H1 (cell line): ENCODE measurements at regions not wholly inside any gene's neighbourhood (a gene's known extent, or its start where the extent isn't known, plus 50 kb on each side); places are given as distances from the start of the nearest gene placed in this dataset.

Experiments used
- CTCF ChIA-PET: fragments of 300-600 bp; sonication (Branson Sonifier 250); formaldehyde crosslinking; loops from one replicate; lab custom pipeline; 2021; ENCODE audit not compliant: partially characterized antibody; lab: Charles Lee
- POLR2A ChIA-PET: fragments of 300-600 bp; sonication (Branson Sonifier 250); formaldehyde crosslinking; loops from one replicate; lab custom pipeline; 2021; ENCODE audit warnings: inconsistent platforms; ENCODE audit not compliant: partially characterized antibody; lab: Charles Lee
- DNase-seq, 2 experiments: peaks; one replicate each; pipeline versions ENCODE4 v3.0.0 to v3.0.0-alpha.2; 2010 to 2022; ENCODE audit warnings: low spot score in 2 of 2, low read depth in 1 of 2, mixed read lengths in 1 of 2
- FAIRE-seq: peaks from 2 replicates; lab custom pipeline; 2011; peaks lifted over from hg19 to GRCh38; lab: Jason Lieb, UNC
- H2AFZ ChIP-seq: 2 replicates; pipeline ENCODE4 v1.8.1; 2012; ENCODE audit warnings: low read length, inconsistent platforms
- H2AK5ac ChIP-seq: 2 replicates; pipeline ENCODE4 v1.6.1; 2013; ENCODE audit warnings: low read depth, low read length
- H2BK120ac ChIP-seq: replicated peaks from 2 replicates; pipeline ENCODE3; 2013; ENCODE audit warnings: low read depth, low read length, inconsistent platforms
- H2BK12ac ChIP-seq: 2 replicates; pipeline ENCODE4 v1.6.1; 2013; ENCODE audit warnings: low read depth, low read length
- H2BK15ac ChIP-seq: 2 replicates; pipeline ENCODE4 v1.6.1; 2013; ENCODE audit warnings: low read length
- H2BK20ac ChIP-seq: 2 replicates; pipeline ENCODE4 v1.6.1; 2013; ENCODE audit warnings: low read length
- H2BK5ac ChIP-seq: 2 replicates; pipeline ENCODE4 v1.6.1; 2013; ENCODE audit warnings: low read depth, low read length
- H3K14ac ChIP-seq: 2 replicates; pipeline ENCODE4 v1.6.1; 2013; ENCODE audit warnings: inconsistent platforms; ENCODE audit not compliant: insufficient read length
- H3K18ac ChIP-seq: 2 replicates; pipeline ENCODE4 v1.6.1; 2013; ENCODE audit warnings: low read length; ENCODE audit errors: extremely low read depth
- H3K23ac ChIP-seq: 2 replicates; pipeline ENCODE4 v1.6.1; 2013; ENCODE audit warnings: inconsistent platforms; ENCODE audit not compliant: insufficient read length
- H3K23me2 ChIP-seq: 2 replicates; pipeline ENCODE4 v1.6.1; 2013; ENCODE audit warnings: low read depth, low read length
- H3K27ac ChIP-seq: 2 replicates; pipeline ENCODE4 v1.6.1; 2011; ENCODE audit warnings: low read depth, low read length, inconsistent platforms
- H3K27me3 ChIP-seq, 4 experiments: replicated peaks in 1 of 4; 1 replicate in 1 of 4; 2 replicates in 3 of 4; pipeline versions ENCODE4 v1.6.1 to v1.8.1; 2011 to 2013; ENCODE audit warnings: low read length in 3 of 4, mild to moderate bottlenecking in 3 of 4, inconsistent platforms in 2 of 4, mixed read lengths in 2 of 4, moderate library complexity in 1 of 4; ENCODE audit not compliant: control insufficient read depth in 3 of 4, insufficient read depth in 3 of 4; ENCODE audit errors: extremely low read depth in 1 of 4
- H3K36me3 ChIP-seq, 4 experiments: 2 replicates each; pipeline versions ENCODE4 v1.6.1 to v1.8.1; 2011 to 2013; ENCODE audit warnings: mild to moderate bottlenecking in 4 of 4, low read length in 3 of 4, moderate library complexity in 2 of 4, control low read depth in 1 of 4, inconsistent platforms in 1 of 4; ENCODE audit not compliant: insufficient read depth in 4 of 4, control insufficient read depth in 2 of 4
- H3K4ac ChIP-seq: replicated peaks from 2 replicates; pipeline ENCODE3; 2013; ENCODE audit warnings: low read length, low read depth, mixed read lengths, inconsistent platforms; ENCODE audit not compliant: insufficient read length
- H3K4me1 ChIP-seq, 4 experiments: replicated peaks in 1 of 4; 1 replicate in 1 of 4; 2 replicates in 3 of 4; pipeline versions ENCODE4 v1.6.1 to v1.8.1; 2011 to 2013; ENCODE audit warnings: low read length in 3 of 4, inconsistent platforms in 2 of 4, mixed read lengths in 1 of 4; ENCODE audit not compliant: insufficient read depth in 4 of 4, control insufficient read depth in 3 of 4
- H3K4me2 ChIP-seq, 2 experiments: 2 replicates each; pipeline versions ENCODE4 v1.6.1 to v1.8.1; 2011 to 2013; ENCODE audit warnings: low read depth in 2 of 2, low read length in 2 of 2, control low read depth in 1 of 2, inconsistent platforms in 1 of 2, mild to moderate bottlenecking in 1 of 2; ENCODE audit not compliant: insufficient read depth in 1 of 2
- H3K4me3 ChIP-seq, 4 experiments: fragments of 200-600, 300-600 bp in 1 of 4; sonication (generic), shearing (Covaris generic), sonication (Bioruptor Twin) in 1 of 4; 2 replicates each; pipeline versions ENCODE4 v1.5.1 to v1.8.1; 2011 to 2016; ENCODE audit warnings: low read length in 4 of 4, low read depth in 3 of 4, control low read depth in 2 of 4, inconsistent platforms in 2 of 4, mild to moderate bottlenecking in 2 of 4, mixed read lengths in 1 of 4, moderate library complexity in 1 of 4; ENCODE audit not compliant: insufficient read depth in 2 of 4; ENCODE audit errors: extremely low read depth in 1 of 4
- H3K56ac ChIP-seq: replicated peaks from 2 replicates; pipeline ENCODE3; 2013; ENCODE audit warnings: low read depth, mild to moderate bottlenecking, mixed read lengths, low read length, inconsistent platforms; ENCODE audit not compliant: insufficient read length
- H3K79me1 ChIP-seq: 2 replicates; pipeline ENCODE4 v1.6.1; 2013; ENCODE audit warnings: low read depth, low read length, control low read depth
- H3K79me2 ChIP-seq, 2 experiments: 2 replicates each; pipeline versions ENCODE4 v1.6.1 to v1.8.1; 2012 to 2013; ENCODE audit warnings: low read length in 2 of 2, mild to moderate bottlenecking in 2 of 2, inconsistent platforms in 1 of 2; ENCODE audit not compliant: insufficient read depth in 2 of 2, control insufficient read depth in 1 of 2
- H3K9ac ChIP-seq, 4 experiments: replicated peaks in 1 of 4; 1 replicate in 1 of 4; 2 replicates in 3 of 4; pipeline versions ENCODE4 v1.6.1 to v1.8.1; 2011 to 2013; ENCODE audit warnings: low read depth in 3 of 4, low read length in 3 of 4, control low read depth in 2 of 4, mild to moderate bottlenecking in 2 of 4, moderate library complexity in 2 of 4, inconsistent platforms in 1 of 4; ENCODE audit errors: extremely low read depth in 1 of 4
- H3K9me3 ChIP-seq, 2 experiments: 2 replicates each; pipeline versions ENCODE4 v1.6.1 to v1.8.1; 2012 to 2013; ENCODE audit warnings: mild to moderate bottlenecking in 2 of 2, moderate library complexity in 2 of 2, control low read depth in 1 of 2, inconsistent platforms in 1 of 2, low read depth in 1 of 2, low read length in 1 of 2, mixed read lengths in 1 of 2; ENCODE audit not compliant: insufficient read depth in 2 of 2
- H4K20me1 ChIP-seq, 2 experiments: replicated peaks in 1 of 2; 2 replicates each; pipeline versions ENCODE3 to v1.8.1; 2011 to 2013; ENCODE audit warnings: inconsistent platforms in 2 of 2, low read length in 2 of 2, mild to moderate bottlenecking in 1 of 2; ENCODE audit not compliant: insufficient read depth in 2 of 2, control insufficient read depth in 1 of 2
- H4K5ac ChIP-seq: 2 replicates; pipeline ENCODE4 v1.6.1; 2013; ENCODE audit warnings: low read length, low read depth, mixed read lengths, inconsistent platforms; ENCODE audit not compliant: insufficient read length
- H4K8ac ChIP-seq: 2 replicates; pipeline ENCODE4 v1.8.0; 2013; ENCODE audit warnings: mild to moderate bottlenecking, moderate library complexity, low read length, inconsistent platforms; ENCODE audit not compliant: insufficient read depth; ENCODE audit errors: extremely low read depth
- H4K91ac ChIP-seq: replicated peaks from 2 replicates; pipeline ENCODE3; 2013; ENCODE audit warnings: low read length, mixed read lengths, inconsistent platforms; ENCODE audit not compliant: insufficient read length
- BCL11A ChIP-seq, 2 experiments: IDR thresholded peaks; one replicate each; pipeline ENCODE4 v1.6.1; 2011; ENCODE audit warnings: low read depth in 2 of 2, low read length in 2 of 2, mild to moderate bottlenecking in 2 of 2
- CBX8 ChIP-seq: fragments of 300-800, 300-1000 bp; sonication (generic); IDR thresholded peaks from 2 replicates; pipeline ENCODE4 v1.7.1; 2016; ENCODE audit warnings: low read depth, low read length, borderline replicate concordance
- CREB1 ChIP-seq: IDR thresholded peaks from 2 replicates; pipeline ENCODE4 v1.6.1; 2012; ENCODE audit warnings: inconsistent platforms
- CTBP2 ChIP-seq: IDR thresholded peaks from 2 replicates; pipeline ENCODE4 v1.7.0; 2011; ENCODE audit warnings: borderline replicate concordance, mild to moderate bottlenecking, moderate library complexity, mixed read lengths, low read length; ENCODE audit not compliant: insufficient read depth, insufficient read length
- KDM4A ChIP-seq: IDR thresholded peaks from one replicate; pipeline ENCODE4 v1.7.1; 2012; ENCODE audit warnings: low read depth, mild to moderate bottlenecking, moderate library complexity, low read length, inconsistent platforms; ENCODE audit not compliant: severe bottlenecking
- MAFK ChIP-seq: IDR thresholded peaks from 2 replicates; pipeline ENCODE4 v1.6.1; 2012; ENCODE audit warnings: low read depth, mild to moderate bottlenecking, improper control_type of control experiment, low read length
- NRF1 ChIP-seq: IDR thresholded peaks from 2 replicates; pipeline ENCODE4 v1.6.1; 2011; ENCODE audit warnings: mild to moderate bottlenecking, low read depth, low read length, improper control_type of control experiment
- POLR2A ChIP-seq, 2 experiments: IDR thresholded peaks; 1 replicate in 1 of 2; 2 replicates in 1 of 2; pipeline ENCODE4 v1.6.1; 2011; ENCODE audit warnings: low read depth in 2 of 2, low read length in 2 of 2, mild to moderate bottlenecking in 2 of 2; ENCODE audit errors: control extremely low read depth in 1 of 2
- RXRA ChIP-seq: IDR thresholded peaks from 2 replicates; pipeline ENCODE4 v1.6.1; 2011; ENCODE audit warnings: low read depth, mild to moderate bottlenecking, low read length, moderate library complexity; ENCODE audit not compliant: insufficient read depth
- SUZ12 ChIP-seq: fragments of 200-600 bp; sonication (generic); IDR thresholded peaks from 2 replicates; pipeline ENCODE4 v1.6.1; 2012; ENCODE audit warnings: mild to moderate bottlenecking, inconsistent platforms, low read length, moderate library complexity, mixed read lengths
- TAF7 ChIP-seq: optimal IDR thresholded peaks from 2 replicates; pipeline ENCODE3; 2011; ENCODE audit warnings: low read depth, mild to moderate bottlenecking, inconsistent platforms, low read length, moderate library complexity, borderline replicate concordance
- WGBS, 2 experiments: shearing (Covaris generic) in 1 of 2; methylation state at CpG; one replicate each; pipeline versions ENCODE4 v1.1.6 to v1.1.7; 2013 to 2015; ENCODE audit warnings: low lambda C conversion rate in 2 of 2, mixed read lengths in 2 of 2, inconsistent platforms in 1 of 2, low coverage in 1 of 2, missing lambda C conversion rate in 1 of 2; ENCODE audit not compliant: insufficient replicate concordance in 2 of 2, insufficient coverage in 1 of 2, insufficient read length in 1 of 2; ENCODE audit errors: extremely low coverage in 1 of 2, missing lambda C conversion rate in 1 of 2; 5-methylcytosine and 5-hydroxymethylcytosine counted together
- TF ChIP-seq, protein P1 (sequence below): IDR thresholded peaks from 2 replicates; pipeline ENCODE4 v1.6.1; 2011; ENCODE audit warnings: low read depth, mild to moderate bottlenecking, low read length; ENCODE audit not compliant: insufficient read depth

DNA sequence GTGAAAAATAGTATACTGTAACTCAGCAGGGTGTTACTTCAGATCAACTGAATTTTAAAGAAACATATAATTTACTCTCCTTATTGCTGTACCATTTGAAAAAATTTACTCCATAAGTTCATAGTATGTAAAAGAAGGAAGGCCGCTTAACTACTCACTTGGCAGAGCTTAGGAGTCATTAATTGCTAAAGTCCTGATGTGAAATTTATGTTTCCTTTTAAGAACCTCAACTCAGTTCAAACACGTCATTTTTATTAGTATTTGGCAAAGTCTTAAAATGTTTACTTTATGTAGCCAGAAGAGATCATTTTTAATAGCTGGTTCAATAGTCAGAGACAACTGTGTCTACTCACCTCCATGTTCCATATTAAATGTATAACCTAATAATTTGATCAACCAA, 268.6 kb downstream of the CDH10 start:
- Histone ChIP-seq H3K36me3 (no peaks in the 10 kb centered on the region), H3K4me1 (peaks cover 0 to 3% (median 1%) of the 10 kb centered on the region in 4 experiments; a peak in 2 of 7 replicates), H2BK5ac (no peak overlapping the region), H2BK12ac (no peak overlapping the region), H3K27ac (no peak overlapping the region), H2AFZ (no peak overlapping the region), H4K91ac (no peak overlapping the region), H2BK120ac (no peak overlapping the region), H3K9ac (no peak overlapping the region), H3K79me2 (no peaks in the 10 kb centered on the region), H3K4ac (no peak overlapping the region), H3K79me1 (no peaks in the 10 kb centered on the region), H3K23me2 (no peaks in the 10 kb centered on the region), H2AK5ac (no peak overlapping the region), H3K4me2 (no peak overlapping the region), H2BK15ac (no peak overlapping the region), H4K5ac (no peak overlapping the region), H4K8ac (no peak overlapping the region), H3K27me3 (no peaks in the 10 kb centered on the region), H3K14ac (no peak overlapping the region), H3K18ac (no peak overlapping the region), H3K23ac (no peak overlapping the region), H3K4me3 (no peak overlapping the region), H3K9me3 (no peaks in the 10 kb centered on the region), H4K20me1 (no peaks in the 10 kb centered on the region), H2BK20ac (no peak overlapping the region), H3K56ac (no peak overlapping the region)
- 94% methylated on average over 2 of the region's 2 CpGs; no CpG with 5 or more reads in 1 of the 2 experiments for WGBS, 2 experiments
- no peak for FAIRE-seq
- no peak for DNase-seq
- CTCF ChIA-PET: interaction anchor here (2.0 kb wide), 1 partner anchor 9 kb away, joined by 7 read pairs; no protein-coding TSS in a partner anchor
- TF ChIP-seq KDM4A (no peak), CTBP2 (no peak), CBX8 (no peak), POLR2A (IDR thresholded peaks at IDR 0.05; ENCODE audit: control extremely low read depth in 1 of 2, low read depth in 2 of 2, low read length in 2 of 2) (no peak), SUZ12 (no peak), BCL11A (IDR thresholded peaks at IDR 0.05; ENCODE audit: low read depth in 2 of 2, low read length in 2 of 2) (no peak), CREB1 (no peak), TAF7 (no peak), NRF1 (no peak), MAFK (no peak), RXRA (no peak)
- TF ChIP-seq, protein P1, sequence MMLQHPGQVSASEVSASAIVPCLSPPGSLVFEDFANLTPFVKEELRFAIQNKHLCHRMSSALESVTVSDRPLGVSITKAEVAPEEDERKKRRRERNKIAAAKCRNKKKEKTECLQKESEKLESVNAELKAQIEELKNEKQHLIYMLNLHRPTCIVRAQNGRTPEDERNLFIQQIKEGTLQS: no peak
- POLR2A ChIA-PET: no interaction called here
